Uterus (tissue), 2 donors: ENCODE measurements at regions not wholly inside any gene's neighbourhood (a gene's known extent, or its start where the extent isn't known, plus 50 kb on each side); places are given as distances from the start of the nearest gene placed in this dataset.

Source experiments
- POLR2A ChIP-seq, 2 donors: fragments of 450-650 bp; IDR thresholded peaks; one replicate each; pipeline ENCODE4 v1.6.1; 2016; ENCODE audit warnings: antibody characterized with exemption in 2 of 2, mild to moderate bottlenecking in 1 of 2, moderate library complexity in 1 of 2
- TF ChIP-seq, protein P1 (sequence below), 4 experiments: fragments of 200-600 bp in 2 of 4; fragments of 450-650 bp in 2 of 4; sonication (generic) in 2 of 4; IDR thresholded peaks; one replicate each; pipeline ENCODE4 v1.5.1; 2016 to 2019; ENCODE audit warnings: antibody characterized with exemption in 4 of 4, mild to moderate bottlenecking in 2 of 4, moderate library complexity in 1 of 4

- TF ChIP-seq, protein P1, sequence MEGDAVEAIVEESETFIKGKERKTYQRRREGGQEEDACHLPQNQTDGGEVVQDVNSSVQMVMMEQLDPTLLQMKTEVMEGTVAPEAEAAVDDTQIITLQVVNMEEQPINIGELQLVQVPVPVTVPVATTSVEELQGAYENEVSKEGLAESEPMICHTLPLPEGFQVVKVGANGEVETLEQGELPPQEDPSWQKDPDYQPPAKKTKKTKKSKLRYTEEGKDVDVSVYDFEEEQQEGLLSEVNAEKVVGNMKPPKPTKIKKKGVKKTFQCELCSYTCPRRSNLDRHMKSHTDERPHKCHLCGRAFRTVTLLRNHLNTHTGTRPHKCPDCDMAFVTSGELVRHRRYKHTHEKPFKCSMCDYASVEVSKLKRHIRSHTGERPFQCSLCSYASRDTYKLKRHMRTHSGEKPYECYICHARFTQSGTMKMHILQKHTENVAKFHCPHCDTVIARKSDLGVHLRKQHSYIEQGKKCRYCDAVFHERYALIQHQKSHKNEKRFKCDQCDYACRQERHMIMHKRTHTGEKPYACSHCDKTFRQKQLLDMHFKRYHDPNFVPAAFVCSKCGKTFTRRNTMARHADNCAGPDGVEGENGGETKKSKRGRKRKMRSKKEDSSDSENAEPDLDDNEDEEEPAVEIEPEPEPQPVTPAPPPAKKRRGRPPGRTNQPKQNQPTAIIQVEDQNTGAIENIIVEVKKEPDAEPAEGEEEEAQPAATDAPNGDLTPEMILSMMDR (IDR thresholded peaks at IDR 0.05) = no peak
- TF ChIP-seq POLR2A (IDR thresholded peaks at IDR 0.05) = no peak
Observed at GRCh38 chr9:86648828-86649170, 294.6 kb upstream of the TUT7 start.
